ENCODE measurements at regions not wholly inside any gene's neighbourhood (a gene's known extent, or its start where the extent isn't known, plus 50 kb on each side); places are given as distances from the start of the nearest gene placed in this dataset.
A peak's percentile ranks its signal among the peaks of the same experiment; 100 is the strongest.

- DNase-seq (ENCODE audit: low read depth) = peak; percentile 67
These were observed 1152.3 kb upstream of the GJE1 start for GRCh38 chr6:140980265-140980887.

- DNase-seq (ENCODE audit: low read depth) = peak; percentile 99
These were observed 1153.1 kb upstream of the GJE1 start for GRCh38 chr6:140979642-140980091.

GRCh38 chr6:140977403-140977802, 1155.3 kb upstream of the GJE1 start:
- DNase-seq (ENCODE audit: low read depth) = no peak

- DNase-seq (ENCODE audit: low read depth) = no peak
These were observed 1155.9 kb upstream of the GJE1 start for GRCh38 chr6:140976806-140977205.

- DNase-seq (ENCODE audit: low read depth) = no peak
These were observed 1162.2 kb upstream of the GJE1 start for GRCh38 chr6:140970485-140970884.

GRCh38 chr6:140968062-140968461, 1164.7 kb upstream of the GJE1 start:
- no peak for DNase-seq (ENCODE audit: low read depth)

GRCh38 chr6:140966676-140967075, 1166.0 kb upstream of the GJE1 start:
- DNase-seq (ENCODE audit: low read depth) = peak; percentile 12

GRCh38 chr6:140960566-140960965, 1172.2 kb upstream of the GJE1 start:
- peak; percentile 59 for DNase-seq (ENCODE audit: low read depth)

- no peak for DNase-seq (ENCODE audit: low read depth)
These were observed 1175.3 kb upstream of the GJE1 start for GRCh38 chr6:140957386-140957785.

GRCh38 chr6:140956571-140957369, 1176.0 kb upstream of the GJE1 start:
- DNase-seq (ENCODE audit: low read depth) = peak; percentile 19

GRCh38 chr6:140940251-140940925, 1192.3 kb upstream of the GJE1 start:
- no peak for DNase-seq (ENCODE audit: low read depth)

- DNase-seq (ENCODE audit: low read depth) = no peak
These were observed 1199.8 kb upstream of the GJE1 start for GRCh38 chr6:140932909-140933308.

GRCh38 chr6:140931581-140931980, 1201.1 kb upstream of the GJE1 start:
- DNase-seq (ENCODE audit: low read depth) = peak; percentile 71

- no peak for DNase-seq (ENCODE audit: low read depth)
These were observed 1203.6 kb upstream of the GJE1 start for GRCh38 chr6:140929121-140929520.

GRCh38 chr6:140923048-140923447, 1209.7 kb upstream of the GJE1 start:
- DNase-seq (ENCODE audit: low read depth) = no peak

- peak; percentile 87 for DNase-seq (ENCODE audit: low read depth)
These were observed 1211.1 kb upstream of the GJE1 start for GRCh38 chr6:140921366-140922226.

GRCh38 chr6:140917911-140918310, 1214.8 kb upstream of the GJE1 start:
- no peak for DNase-seq (ENCODE audit: low read depth)

GRCh38 chr6:140915551-140915950, 1217.2 kb upstream of the GJE1 start:
- DNase-seq (ENCODE audit: low read depth) = no peak

GRCh38 chr6:140915103-140915502, 1217.6 kb upstream of the GJE1 start:
- DNase-seq (ENCODE audit: low read depth) = no peak

GRCh38 chr6:140912686-140913085, 1220.0 kb upstream of the GJE1 start:
- no peak for DNase-seq (ENCODE audit: low read depth)

GRCh38 chr6:140909625-140910024, 1223.1 kb upstream of the GJE1 start:
- DNase-seq (ENCODE audit: low read depth) = no peak

- peak; percentile 34 for DNase-seq (ENCODE audit: low read depth)
These were observed 1223.6 kb upstream of the GJE1 start for GRCh38 chr6:140909156-140909555.
